ENCODE measurements at regions not wholly inside any gene's neighbourhood (a gene's known extent, or its start where the extent isn't known, plus 50 kb on each side); places are given as distances from the start of the nearest gene placed in this dataset.
A peak's percentile ranks its signal among the peaks of the same experiment; 100 is the strongest.

GRCh38 chr14:105944632-105945610 is 418.5 kb downstream of the TMEM121 start:
- TF ChIP-seq CTCF (IDR thresholded peaks at IDR 0.05) (peak in 3 of 4 experiments; percentile 66 to 86 (median 79)), POLR2A (IDR thresholded peaks at IDR 0.05) (no peak)
